Trophoblast cell (in vitro differentiated cells and primary cell): ENCODE measurements at regions not wholly inside any gene's neighbourhood (a gene's known extent, or its start where the extent isn't known, plus 50 kb on each side); places are given as distances from the start of the nearest gene placed in this dataset.

Source experiments
- DNase-seq, 2 donors: peaks; one replicate each; pipeline ENCODE4 v3.0.0-alpha.2; 2016
- H2AFZ ChIP-seq: 2 replicates; pipeline ENCODE4 v1.6.1; 2013; ENCODE audit warnings: low read length, moderate library complexity, mild to moderate bottlenecking; ENCODE audit not compliant: insufficient read depth, poor library complexity
- H2AK5ac ChIP-seq: 2 replicates; pipeline ENCODE4 v1.6.1; 2013; ENCODE audit warnings: mild to moderate bottlenecking, low read length
- H2BK120ac ChIP-seq: 2 replicates; pipeline ENCODE4 v1.6.1; 2013; ENCODE audit warnings: low read length, mild to moderate bottlenecking, moderate library complexity; ENCODE audit not compliant: insufficient read depth, poor library complexity
- H2BK12ac ChIP-seq: 2 replicates; pipeline ENCODE4 v1.6.1; 2013; ENCODE audit warnings: mild to moderate bottlenecking, low read length, moderate library complexity
- H2BK5ac ChIP-seq: 2 replicates; pipeline ENCODE4 v1.6.1; 2013; ENCODE audit warnings: low read length, low read depth, moderate library complexity, mild to moderate bottlenecking; ENCODE audit not compliant: poor library complexity
- H3K14ac ChIP-seq: 2 replicates; pipeline ENCODE4 v1.6.1; 2013; ENCODE audit warnings: mild to moderate bottlenecking, low read length
- H3K18ac ChIP-seq: 2 replicates; pipeline ENCODE4 v1.6.1; 2013; ENCODE audit warnings: mild to moderate bottlenecking, low read length
- H3K23ac ChIP-seq: 2 replicates; pipeline ENCODE4 v1.6.1; 2013; ENCODE audit warnings: low read length
- H3K27ac ChIP-seq: 2 replicates; pipeline ENCODE4 v1.5.1; 2013; ENCODE audit warnings: low read depth, mild to moderate bottlenecking, inconsistent platforms, low read length, moderate library complexity
- H3K27me3 ChIP-seq: 2 replicates; pipeline ENCODE4 v1.6.1; 2013; ENCODE audit warnings: inconsistent platforms, mild to moderate bottlenecking, low read length, moderate library complexity; ENCODE audit not compliant: insufficient read depth
- H3K36me3 ChIP-seq, 2 experiments: 1 replicate in 1 of 2; 2 replicates in 1 of 2; pipeline ENCODE4 v1.6.1; 2013; ENCODE audit warnings: low read length in 2 of 2, mild to moderate bottlenecking in 2 of 2, moderate library complexity in 1 of 2; ENCODE audit not compliant: insufficient read depth in 2 of 2, control insufficient read depth in 1 of 2
- H3K4ac ChIP-seq: 2 replicates; pipeline ENCODE4 v1.6.1; 2013; ENCODE audit warnings: low read depth, mild to moderate bottlenecking, low read length, moderate library complexity
- H3K4me1 ChIP-seq, 2 experiments: 1 replicate in 1 of 2; 2 replicates in 1 of 2; pipeline ENCODE4 v1.6.1; 2013; ENCODE audit warnings: low read length in 2 of 2, mild to moderate bottlenecking in 2 of 2, moderate library complexity in 1 of 2; ENCODE audit not compliant: insufficient read depth in 2 of 2, control insufficient read depth in 1 of 2
- H3K4me2 ChIP-seq: 2 replicates; pipeline ENCODE4 v1.6.1; 2013; ENCODE audit warnings: inconsistent platforms, mild to moderate bottlenecking, low read length, moderate library complexity
- H3K4me3 ChIP-seq: 2 replicates; pipeline ENCODE4 v1.5.1; 2013; ENCODE audit warnings: mild to moderate bottlenecking, low read depth, low read length, inconsistent platforms
- H3K79me1 ChIP-seq: one replicate; pipeline ENCODE4 v1.6.1; 2013; ENCODE audit warnings: low read length
- H3K79me2 ChIP-seq: 2 replicates; pipeline ENCODE4 v1.6.1; 2013; ENCODE audit warnings: low read length, mild to moderate bottlenecking; ENCODE audit not compliant: control insufficient read depth, insufficient read depth, poor library complexity
- H3K9ac ChIP-seq: 2 replicates; pipeline ENCODE4 v1.6.1; 2013; ENCODE audit warnings: mild to moderate bottlenecking, low read length
- H3K9me3 ChIP-seq: 2 replicates; pipeline ENCODE4 v1.6.1; 2013; ENCODE audit warnings: low read depth, mild to moderate bottlenecking, control low read depth, inconsistent platforms, low read length; ENCODE audit not compliant: insufficient read depth
- H4K12ac ChIP-seq: 2 replicates; pipeline ENCODE4 v1.6.1; 2013; ENCODE audit warnings: low read depth, mild to moderate bottlenecking, low read length, moderate library complexity
- H4K8ac ChIP-seq: 2 replicates; pipeline ENCODE4 v1.6.1; 2013; ENCODE audit warnings: low read depth, mild to moderate bottlenecking, low read length, moderate library complexity
- H4K91ac ChIP-seq: one replicate; pipeline ENCODE4 v1.6.1; 2013; ENCODE audit warnings: low read depth, mild to moderate bottlenecking, low read length, moderate library complexity
- WGBS: extraction: QIAGEN DNeasy Blood & Tissue Kit; methylation state at CpG from one replicate; pipeline ENCODE4 v1.1.7; 2013; ENCODE audit warnings: missing lambda C conversion rate; ENCODE audit not compliant: insufficient read length, insufficient coverage; ENCODE audit errors: extremely low coverage; 5-methylcytosine and 5-hydroxymethylcytosine counted together

DNA sequence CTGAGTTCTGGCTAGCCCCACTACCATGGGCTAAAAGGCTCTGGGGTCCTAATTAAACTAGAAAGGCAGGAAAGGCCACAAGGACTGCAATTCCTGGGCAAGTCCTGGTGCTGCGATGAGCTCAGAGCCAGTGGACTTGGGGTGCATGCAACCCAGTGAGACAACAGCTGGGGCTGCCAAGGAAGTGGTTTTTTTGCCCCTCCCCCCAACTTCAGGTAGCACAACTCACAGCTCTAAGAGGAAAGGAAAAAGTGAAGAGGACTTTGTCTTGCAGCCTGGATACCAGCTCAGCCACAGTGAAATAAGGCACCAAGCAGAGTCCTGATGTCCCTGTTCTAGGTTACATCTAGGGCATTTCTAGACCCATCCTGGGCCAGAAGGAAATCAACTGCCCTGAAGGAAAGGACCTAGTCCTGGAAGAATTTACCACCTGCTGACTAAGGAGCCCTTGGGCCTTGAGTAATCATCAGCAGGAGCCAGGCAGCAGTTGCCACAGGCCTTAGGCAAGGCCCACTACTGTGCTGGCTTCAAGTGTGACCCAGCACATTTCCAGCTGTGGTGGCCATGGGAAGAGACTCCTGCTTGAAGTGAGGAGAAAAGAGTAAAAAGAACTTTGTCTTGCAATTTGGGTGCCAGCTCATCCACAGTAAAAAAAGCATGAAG is 358.4 kb downstream of the BTBD3 start:
- Histone ChIP-seq H2AFZ (no peak overlapping the region), H3K4ac (no peak overlapping the region), H3K18ac (no peak overlapping the region), H3K9ac (no peak overlapping the region), H2BK12ac (peak overlapping the region; percentile 29), H3K23ac (no peak overlapping the region), H3K27ac (peak overlapping the region; percentile 21), H3K9me3 (no peaks in the 10 kb centered on the region), H3K79me1 (no peaks in the 10 kb centered on the region), H3K4me1 (peaks cover 3% of the 10 kb centered on the region in 2 experiments), H3K79me2 (no peaks in the 10 kb centered on the region), H3K4me2 (no peak overlapping the region), H3K27me3 (no peaks in the 10 kb centered on the region), H4K91ac (no peak overlapping the region), H2AK5ac (no peak overlapping the region), H2BK120ac (no peak overlapping the region), H3K4me3 (no peak overlapping the region), H2BK5ac (no peak overlapping the region), H3K14ac (no peak overlapping the region), H4K8ac (no peak overlapping the region), H3K36me3 (no peaks in the 10 kb centered on the region), H4K12ac (no peak overlapping the region)
- no CpG with 5 or more reads among the region's 1 CpG for WGBS
- DNase-seq, result peak; percentile 50 to 60

DNA sequence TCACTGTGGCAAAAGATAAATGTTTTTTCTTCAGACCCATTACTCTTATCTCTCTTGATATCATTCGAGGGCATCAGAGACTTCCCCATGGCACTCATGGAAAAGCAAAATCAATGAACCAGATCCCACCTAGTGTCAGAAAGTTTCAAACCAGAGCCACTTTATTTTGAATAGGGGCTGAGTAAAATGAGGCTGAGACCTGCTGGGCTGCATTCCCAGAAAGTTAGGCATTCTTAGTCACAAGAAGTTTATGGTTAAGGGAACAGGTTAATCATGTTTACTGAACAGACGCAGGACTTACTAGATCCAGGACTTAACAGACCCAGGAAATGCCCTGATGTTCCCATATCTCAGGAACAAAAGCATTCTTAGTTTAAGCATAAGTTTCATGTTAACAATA is 369.9 kb downstream of the BTBD3 start:
- Histone ChIP-seq H2BK120ac (no peak overlapping the region), H3K4me2 (no peak overlapping the region), H4K91ac (no peak overlapping the region), H3K36me3 (no peaks in the 10 kb centered on the region), H3K18ac (no peak overlapping the region), H3K4ac (no peak overlapping the region), H3K14ac (no peak overlapping the region), H3K9ac (no peak overlapping the region), H2BK5ac (no peak overlapping the region), H3K27ac (peak overlapping the region; percentile 51), H3K9me3 (no peaks in the 10 kb centered on the region), H3K23ac (no peak overlapping the region), H2AFZ (no peak overlapping the region), H3K79me2 (no peaks in the 10 kb centered on the region), H2AK5ac (no peak overlapping the region), H3K27me3 (no peaks in the 10 kb centered on the region), H3K79me1 (peaks cover 12% of the 10 kb centered on the region), H2BK12ac (no peak overlapping the region), H4K12ac (no peak overlapping the region), H3K4me3 (no peak overlapping the region), H4K8ac (no peak overlapping the region), H3K4me1 (peaks cover 6 to 14% of the 10 kb centered on the region in 2 experiments)
- peak; percentile 76 to 88 for DNase-seq
- no CpG with 5 or more reads among the region's 2 CpGs for WGBS

DNA sequence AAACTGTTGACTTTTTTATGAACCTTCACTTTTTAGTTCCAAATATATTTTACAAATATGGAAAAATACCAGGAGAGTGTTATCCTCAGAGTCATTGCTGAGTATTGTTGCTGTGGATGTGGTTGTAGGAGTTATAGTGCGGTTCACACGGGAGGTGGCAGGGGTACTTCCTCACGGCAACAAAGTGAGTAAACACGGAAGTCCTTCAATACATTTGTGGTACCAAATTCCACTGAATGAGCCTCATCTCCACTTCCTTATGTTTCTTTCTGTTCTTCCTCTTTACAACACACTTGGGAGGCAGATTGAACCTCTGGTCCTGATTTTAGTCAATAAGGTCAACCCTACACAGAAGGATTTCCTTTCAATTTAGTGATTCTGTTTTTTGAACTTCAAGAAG is 371.8 kb downstream of the BTBD3 start:
- Histone ChIP-seq H2AK5ac (no peak overlapping the region), H2BK5ac (no peak overlapping the region), H3K18ac (no peak overlapping the region), H3K4me3 (no peak overlapping the region), H3K4ac (no peak overlapping the region), H3K36me3 (no peaks in the 10 kb centered on the region), H3K4me1 (peaks cover 6 to 14% of the 10 kb centered on the region in 2 experiments), H2BK120ac (no peak overlapping the region), H3K23ac (no peak overlapping the region), H2AFZ (no peak overlapping the region), H3K79me1 (peaks cover 12% of the 10 kb centered on the region), H3K4me2 (no peak overlapping the region), H4K8ac (no peak overlapping the region), H4K12ac (no peak overlapping the region), H2BK12ac (peak overlapping the region; percentile 67), H3K9ac (no peak overlapping the region), H4K91ac (no peak overlapping the region), H3K79me2 (no peaks in the 10 kb centered on the region), H3K9me3 (peaks cover 1% of the 10 kb centered on the region), H3K27me3 (no peaks in the 10 kb centered on the region), H3K14ac (no peak overlapping the region), H3K27ac (no peak overlapping the region)
- DNase-seq, result no peak
- no CpG with 5 or more reads among the region's 4 CpGs for WGBS

DNA sequence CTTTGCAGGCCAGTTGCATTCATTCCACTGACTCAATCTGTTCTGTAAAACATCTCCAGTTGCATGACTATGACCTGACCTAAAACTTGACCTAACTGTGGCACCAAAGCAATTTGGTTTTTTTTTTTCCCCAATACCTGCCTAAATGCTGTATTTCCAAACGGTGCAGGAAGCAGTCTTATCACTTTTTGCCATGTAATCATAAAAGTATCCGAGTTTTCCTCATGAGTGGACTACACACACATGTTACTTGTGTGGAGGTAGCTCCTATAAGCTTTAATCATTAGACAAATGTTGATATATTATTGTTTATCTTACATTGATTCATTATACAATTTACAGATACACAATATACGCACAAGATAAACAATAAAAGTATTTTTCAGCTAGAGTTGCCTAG is 373.7 kb downstream of the BTBD3 start:
- no peak overlapping the region for H3K4me2 ChIP-seq
- H2BK12ac ChIP-seq, result no peak overlapping the region
- no peak overlapping the region for H3K9ac ChIP-seq
- H2BK5ac ChIP-seq, result no peak overlapping the region
- H3K18ac ChIP-seq, result no peak overlapping the region
- no peak overlapping the region for H2BK120ac ChIP-seq
- no peaks in the 10 kb centered on the region for H3K36me3 ChIP-seq
- H2AFZ ChIP-seq, result no peak overlapping the region
- no peak overlapping the region for H3K4me3 ChIP-seq
- H3K4ac ChIP-seq, result no peak overlapping the region
- H3K9me3 ChIP-seq, result peaks cover 1% of the 10 kb centered on the region
- H3K14ac ChIP-seq, result no peak overlapping the region
- no peak overlapping the region for H2AK5ac ChIP-seq
- no CpG with 5 or more reads among the region's 3 CpGs for WGBS
- H4K91ac ChIP-seq, result no peak overlapping the region
- H3K79me1 ChIP-seq, result peaks cover 10% of the 10 kb centered on the region
- no peaks in the 10 kb centered on the region for H3K79me2 ChIP-seq
- no peak overlapping the region for H3K27ac ChIP-seq
- no peak overlapping the region for H4K8ac ChIP-seq
- peaks cover 4 to 11% of the 10 kb centered on the region in 2 experiments for H3K4me1 ChIP-seq
- no peaks in the 10 kb centered on the region for H3K27me3 ChIP-seq
- no peak overlapping the region for H4K12ac ChIP-seq
- DNase-seq, result no peak
- H3K23ac ChIP-seq, result no peak overlapping the region
